C4-2B (cell line): ENCODE measurements at regions not wholly inside any gene's neighbourhood (a gene's known extent, or its start where the extent isn't known, plus 50 kb on each side); places are given as distances from the start of the nearest gene placed in this dataset.

ENCODE experiments used
- H3K27ac ChIP-seq: fragments of 450-650 bp; 2 replicates; pipeline ENCODE4 v1.5.1; 2017
- CTCF ChIP-seq: fragments of 450-650 bp; conservative IDR thresholded peaks from 2 replicates; pipeline ENCODE4 v1.5.1; 2017; ENCODE audit warnings: mild to moderate bottlenecking
- ZFX ChIP-seq: fragments of 450-650 bp; IDR thresholded peaks from 2 replicates; pipeline ENCODE4 v1.6.1; 2017

GRCh38 chr9:88684845-88685244, 149.9 kb downstream of the NXNL2 start:
- no peak overlapping the region for H3K27ac ChIP-seq
- TF ChIP-seq ZFX (no peak), CTCF (no peak)

- no peak overlapping the region for H3K27ac ChIP-seq
- TF ChIP-seq CTCF (no peak), ZFX (no peak)
These were observed 151.0 kb downstream of the NXNL2 start for GRCh38 chr9:88685966-88686365.

GRCh38 chr9:88689509-88690298, 154.7 kb downstream of the NXNL2 start:
- no peak overlapping the region for H3K27ac ChIP-seq
- no peak for TF ChIP-seq ZFX
- TF ChIP-seq CTCF: no peak

- no peak overlapping the region for H3K27ac ChIP-seq
- TF ChIP-seq CTCF (no peak), ZFX (no peak)
These were observed 155.7 kb downstream of the NXNL2 start for GRCh38 chr9:88690628-88691027.

- TF ChIP-seq ZFX (no peak), CTCF (no peak)
- no peak overlapping the region for H3K27ac ChIP-seq
These were observed 156.1 kb downstream of the NXNL2 start for GRCh38 chr9:88691091-88691490.

- no peak overlapping the region for H3K27ac ChIP-seq
- TF ChIP-seq CTCF: no peak
- no peak for TF ChIP-seq ZFX
These were observed 156.8 kb downstream of the NXNL2 start for GRCh38 chr9:88691811-88692210.

GRCh38 chr9:88692827-88693226, 157.8 kb downstream of the NXNL2 start:
- H3K27ac ChIP-seq: no peak overlapping the region
- TF ChIP-seq ZFX (no peak), CTCF (no peak)
